ENCODE measurements at regions not wholly inside any gene's neighbourhood (a gene's known extent, or its start where the extent isn't known, plus 50 kb on each side); places are given as distances from the start of the nearest gene placed in this dataset.
A peak's percentile ranks its signal among the peaks of the same experiment; 100 is the strongest.

- no peaks in the 10 kb centered on the region for H3K36me3 ChIP-seq
- peaks cover 20% of the 10 kb centered on the region for H3K4me1 ChIP-seq
- no peaks in the 10 kb centered on the region for H3K9me3 ChIP-seq
- peak; percentile 88 to 91 for ATAC-seq
- intact Hi-C loops (cut with DNase I), result no loop called here
- no peak overlapping the region for H3K4me3 ChIP-seq
- no peak for DNase-seq
- H3K27ac ChIP-seq, result peak overlapping the region; percentile 36
- H3K27me3 ChIP-seq (ENCODE audit: low read depth), result peaks cover 21% of the 10 kb centered on the region
- TF ChIP-seq CTCF (IDR thresholded peaks at IDR 0.05), result no peak
Observed at GRCh38 chr22:22061085-22062077, 78.8 kb upstream of the TOP3B start.

GRCh38 chr22:22060200-22061084 is 77.9 kb upstream of the TOP3B start:
- intact Hi-C loops (cut with DNase I), result no loop called here
- no peaks in the 10 kb centered on the region for H3K36me3 ChIP-seq
- H3K4me1 ChIP-seq, result peaks cover 20% of the 10 kb centered on the region
- ATAC-seq (peak; percentile 78 to 85), DNase-seq (peak; percentile 79)
- no peak overlapping the region for H3K4me3 ChIP-seq
- peak overlapping the region; percentile 36 for H3K27ac ChIP-seq
- peaks cover 26% of the 10 kb centered on the region for H3K27me3 ChIP-seq (ENCODE audit: low read depth)
- H3K9me3 ChIP-seq, result no peaks in the 10 kb centered on the region
- peak; percentile 66 for TF ChIP-seq CTCF (IDR thresholded peaks at IDR 0.05)

GRCh38 chr22:22059291-22060002 is 76.9 kb upstream of the TOP3B start:
- no peak for TF ChIP-seq CTCF (IDR thresholded peaks at IDR 0.05)
- H3K4me1 ChIP-seq, result peaks cover 20% of the 10 kb centered on the region
- no peak overlapping the region for H3K4me3 ChIP-seq
- no peak overlapping the region for H3K27ac ChIP-seq
- DNase-seq (no peak), ATAC-seq (no peak)
- intact Hi-C loops (cut with DNase I), result no loop called here
- H3K27me3 ChIP-seq (ENCODE audit: low read depth), result peaks cover 26% of the 10 kb centered on the region
- H3K9me3 ChIP-seq, result no peaks in the 10 kb centered on the region
- no peaks in the 10 kb centered on the region for H3K36me3 ChIP-seq

GRCh38 chr22:22058633-22059290 is 76.2 kb upstream of the TOP3B start:
- no peak overlapping the region for H3K27ac ChIP-seq

More at GRCh38 chr22:22058633-22059290, 76.2 kb upstream of the TOP3B start:
- DNase-seq (no peak), ATAC-seq (no peak)
- H3K4me3 ChIP-seq, result no peak overlapping the region
- H3K9me3 ChIP-seq, result no peaks in the 10 kb centered on the region
- peaks cover 20% of the 10 kb centered on the region for H3K4me1 ChIP-seq
- H3K36me3 ChIP-seq, result no peaks in the 10 kb centered on the region
- intact Hi-C loops (cut with DNase I), result no loop called here
- H3K27me3 ChIP-seq (ENCODE audit: low read depth), result peaks cover 26% of the 10 kb centered on the region
- no peak for TF ChIP-seq CTCF (IDR thresholded peaks at IDR 0.05)
